Brain pericyte (primary cell): ENCODE measurements at regions not wholly inside any gene's neighbourhood (a gene's known extent, or its start where the extent isn't known, plus 50 kb on each side); places are given as distances from the start of the nearest gene placed in this dataset.
"Not testable (repeated sequence)": the region's sequence is repeated elsewhere in the genome, so short reads cannot be mapped to it uniquely, and the experiment has no call there.

ENCODE experiments used
- DNase-seq: peaks from one replicate; pipeline ENCODE4 v3.0.0-alpha.2; 2012; ENCODE audit warnings: low read depth, low spot score

DNA sequence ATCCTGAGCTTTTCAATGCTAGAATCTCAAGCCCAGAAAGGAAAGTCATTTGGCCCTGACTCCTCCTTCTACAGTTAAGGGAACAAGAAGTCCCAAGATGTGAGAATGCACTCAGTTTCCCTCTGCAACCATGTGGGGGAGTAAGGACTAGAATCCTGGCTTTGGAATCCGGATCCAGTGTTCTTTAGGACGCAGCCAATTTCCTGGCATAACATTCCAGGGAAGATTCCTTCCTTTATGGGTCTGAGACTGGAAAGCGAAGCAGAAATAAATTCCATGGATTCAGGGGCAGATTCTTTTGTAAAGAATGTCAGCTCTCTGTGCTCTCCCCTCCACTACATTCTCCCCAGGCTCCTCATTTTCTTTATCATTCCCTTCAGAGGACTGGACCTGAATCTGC lies 151.8 kb upstream of the SOX14 start:
- no peak for DNase-seq

DNA sequence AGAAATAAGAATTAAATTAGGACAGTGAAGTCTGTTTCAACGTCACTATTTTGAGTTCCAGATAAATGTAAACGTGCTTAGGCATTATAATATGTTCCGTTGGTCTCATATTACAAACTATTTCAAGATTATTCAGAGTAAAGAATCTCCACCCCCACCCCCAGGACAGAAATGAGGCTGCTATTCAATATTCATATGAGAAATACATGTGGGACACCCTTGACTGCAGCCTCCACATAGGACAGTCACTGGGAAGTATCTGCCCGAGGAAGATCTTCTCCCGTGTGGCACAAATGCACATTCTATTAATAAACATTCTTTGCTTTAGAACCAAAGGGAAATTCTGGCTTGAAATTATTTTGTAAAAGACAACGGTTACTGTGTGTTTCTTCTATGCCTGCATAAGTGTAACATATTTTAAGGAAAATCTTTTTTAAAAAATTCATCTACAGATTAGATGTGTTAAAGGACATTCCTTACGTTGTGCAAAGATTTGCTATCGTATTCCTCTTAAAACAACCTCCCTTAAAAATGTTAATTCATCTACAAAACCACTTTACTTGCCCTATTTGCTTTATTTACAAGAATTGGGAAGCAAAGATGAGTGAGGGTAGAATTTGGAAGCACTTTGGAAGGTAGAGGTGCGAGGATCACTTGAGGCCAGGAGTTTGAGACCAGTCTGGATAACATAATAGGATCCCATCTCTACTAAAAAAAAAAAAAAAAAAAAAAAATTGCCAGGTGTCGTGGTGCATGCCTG lies 148.3 kb upstream of the SOX14 start:
- DNase-seq = no peak

DNA sequence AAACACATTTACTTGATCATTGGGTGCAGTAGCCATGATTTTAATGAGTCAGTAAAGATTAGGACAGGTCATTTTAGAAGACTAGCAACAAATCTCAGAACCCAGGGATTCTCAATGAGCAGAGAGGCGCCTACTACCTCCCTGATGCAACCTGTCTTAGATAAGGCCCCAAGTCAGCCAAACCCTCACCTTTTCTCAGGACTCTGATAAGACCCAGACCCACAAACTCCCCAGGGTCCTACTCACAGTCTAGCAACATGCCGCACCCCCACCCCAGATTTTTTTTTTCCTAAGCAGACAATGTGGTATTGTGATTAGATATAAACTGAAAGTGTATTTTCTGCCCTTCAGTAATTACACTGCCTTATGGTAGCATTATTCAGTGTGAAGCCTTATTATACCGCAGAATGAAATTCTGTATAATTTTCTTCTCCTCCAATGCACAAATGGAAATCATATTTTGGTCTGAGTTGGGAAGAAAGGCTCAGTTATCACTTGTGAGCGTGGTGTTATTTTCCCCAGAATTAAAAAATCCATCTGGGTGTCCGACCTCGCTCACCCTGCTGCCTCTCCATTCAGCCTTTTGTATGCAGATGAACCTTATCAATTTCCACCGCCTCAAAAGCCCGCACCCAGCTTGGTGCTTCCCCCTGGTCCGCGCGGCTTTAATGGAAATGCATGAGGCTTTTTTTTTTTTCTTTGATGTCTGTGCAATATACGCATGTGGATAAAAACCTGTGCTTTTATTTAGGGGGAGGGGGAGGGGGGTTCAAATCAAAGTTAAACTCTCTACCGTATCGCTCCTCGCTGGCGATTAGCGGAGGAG lies 122.0 kb upstream of the SOX14 start:
- no peak for DNase-seq

- DNase-seq = no peak
These were observed 121.3 kb upstream of the SOX14 start for GRCh38 chr3:137642831-137643230.

- DNase-seq = no peak
These were observed 116.9 kb upstream of the SOX14 start for GRCh38 chr3:137647179-137647578.

- DNase-seq = no peak
These were observed 94.5 kb upstream of the SOX14 start for GRCh38 chr3:137669519-137670060.

GRCh38 chr3:137687181-137687879 lies 76.8 kb upstream of the SOX14 start:
- DNase-seq = no peak

DNA sequence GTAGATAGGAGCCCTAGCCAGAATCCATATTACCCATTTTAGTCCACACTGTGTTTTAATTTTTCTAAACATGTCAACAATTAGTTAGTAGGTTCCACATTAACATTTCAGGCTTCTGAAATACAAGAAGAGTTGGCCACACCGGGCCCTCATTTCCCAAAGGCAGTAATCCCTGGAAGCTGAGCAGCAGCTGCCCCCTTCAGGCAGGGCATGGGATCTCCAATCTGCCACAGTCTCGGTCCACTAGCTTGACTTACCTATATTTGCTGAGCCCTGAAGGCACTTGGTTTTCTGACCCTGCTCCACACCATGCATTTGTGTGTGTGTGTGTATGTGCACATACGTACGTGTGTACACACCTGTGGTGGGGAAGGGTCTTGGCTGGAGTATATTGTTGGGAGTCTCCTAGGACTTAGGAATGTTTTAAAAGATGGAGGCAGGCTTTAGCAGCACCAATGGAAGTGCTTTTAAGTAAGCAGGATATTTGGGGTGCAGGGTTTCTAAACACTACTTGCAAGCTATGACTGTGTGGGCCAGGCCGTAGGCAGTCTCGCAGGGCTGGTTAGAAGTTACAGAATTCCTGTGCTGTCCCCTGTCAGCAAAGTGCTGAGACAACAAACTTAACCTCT lies 71.2 kb upstream of the SOX14 start:
- no peak for DNase-seq

GRCh38 chr3:137693791-137694190 lies 70.3 kb upstream of the SOX14 start:
- no peak for DNase-seq

DNA sequence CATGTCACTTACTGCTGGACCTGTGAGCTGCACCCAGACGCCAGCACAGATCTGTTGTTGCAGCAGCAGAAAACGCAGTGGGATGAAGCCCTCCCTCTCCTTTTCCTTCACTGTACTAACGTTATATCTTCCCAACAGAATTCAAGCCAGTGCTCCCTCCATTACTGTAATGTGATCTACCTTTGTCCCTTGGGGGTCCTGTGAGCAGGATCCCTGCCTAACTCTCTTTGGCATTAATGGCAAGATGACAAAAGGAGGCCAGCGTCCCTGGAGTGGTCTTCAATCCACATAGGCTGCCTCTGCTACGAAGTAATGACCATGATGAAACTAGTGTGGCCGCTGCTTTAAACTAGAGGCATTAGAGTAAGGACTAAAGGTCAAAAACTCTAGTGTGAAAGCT lies 69.3 kb upstream of the SOX14 start:
- no peak for DNase-seq

- DNase-seq = no peak
These were observed 68.8 kb upstream of the SOX14 start for GRCh38 chr3:137695351-137695750.

- no peak for DNase-seq
These were observed 55.0 kb upstream of the SOX14 start for GRCh38 chr3:137709011-137709601.

DNA sequence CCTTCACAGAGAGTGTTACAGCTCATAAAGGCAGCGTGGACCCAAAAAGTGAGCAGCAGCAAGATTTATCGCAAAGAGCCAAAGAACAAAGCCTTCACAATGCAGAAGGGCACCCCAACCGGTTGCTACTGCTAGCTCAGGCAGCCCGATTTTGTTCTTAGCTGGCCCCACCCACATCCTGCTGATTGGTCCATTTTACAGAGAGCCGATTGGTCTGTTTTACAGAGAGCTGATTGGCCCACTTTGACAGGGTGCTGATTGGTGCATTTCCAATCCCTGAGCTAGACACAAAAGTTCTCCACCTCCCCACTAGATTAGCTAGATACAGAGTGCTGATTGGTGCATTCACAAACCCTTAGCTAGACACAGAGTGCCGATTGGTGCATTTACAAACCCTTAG lies 50.1 kb upstream of the SOX14 start:
- not testable (repeated sequence) for DNase-seq
